ENCODE measurements at regions not wholly inside any gene's neighbourhood (a gene's known extent, or its start where the extent isn't known, plus 50 kb on each side); places are given as distances from the start of the nearest gene placed in this dataset.
A peak's percentile ranks its signal among the peaks of the same experiment; 100 is the strongest.

- DNase-seq (ENCODE audit: low spot score in 2 of 2) = no peak
- Histone ChIP-seq H3K4me3 (no peak overlapping the region), H3K4me1 (peaks cover 0 to 6% (median 0%) of the 10 kb centered on the region in 4 donors), H3K9me3 (peaks cover 0 to 5% (median 0%) of the 10 kb centered on the region in 4 donors), H3K27ac (no peak overlapping the region), H3K36me3 (no peaks in the 10 kb centered on the region), H3K27me3 (no peaks in the 10 kb centered on the region)
- WGBS, 2 donors = 33 to 58% methylated on average over 2 of the region's 2 CpGs
- no peak for TF ChIP-seq EP300 (IDR thresholded peaks at IDR 0.05)
- TF ChIP-seq CTCF (IDR thresholded peaks at IDR 0.05) = no peak
- no peak for TF ChIP-seq POLR2A (IDR thresholded peaks at IDR 0.05)
Observed at GRCh38 chr4:151553874-151554273, 144.9 kb downstream of the FHIP1A start.

GRCh38 chr4:151555151-151555945 lies 146.4 kb downstream of the FHIP1A start:
- 22 to 30% methylated on average over 1 of the region's 1 CpG for WGBS, 2 donors
- Histone ChIP-seq H3K4me1 (peaks cover 0 to 6% (median 0%) of the 10 kb centered on the region in 4 donors), H3K36me3 (no peaks in the 10 kb centered on the region), H3K9me3 (no peaks in the 10 kb centered on the region), H3K4me3 (no peak overlapping the region), H3K27ac (peak overlapping the region in 2 of 4 donors; percentile 2 to 13), H3K27me3 (no peaks in the 10 kb centered on the region)
- DNase-seq (ENCODE audit: low spot score in 2 of 2) = no peak
- no peak for TF ChIP-seq EP300 (IDR thresholded peaks at IDR 0.05)
- TF ChIP-seq POLR2A (IDR thresholded peaks at IDR 0.05) = no peak
- TF ChIP-seq CTCF (IDR thresholded peaks at IDR 0.05) = no peak

- DNase-seq (ENCODE audit: low spot score in 2 of 2) = no peak
- H3K4me3 ChIP-seq = no peak overlapping the region
- TF ChIP-seq POLR2A (IDR thresholded peaks at IDR 0.05) = no peak
- no peak for TF ChIP-seq CTCF (IDR thresholded peaks at IDR 0.05)
- no peak for TF ChIP-seq EP300 (IDR thresholded peaks at IDR 0.05)
- 91 to 96% methylated on average over 3 of the region's 3 CpGs for WGBS, 2 donors
- peaks cover 0 to 6% (median 0%) of the 10 kb centered on the region in 4 donors for H3K4me1 ChIP-seq
- no peak overlapping the region for H3K27ac ChIP-seq
- H3K9me3 ChIP-seq = no peaks in the 10 kb centered on the region
- H3K36me3 ChIP-seq = no peaks in the 10 kb centered on the region
- no peaks in the 10 kb centered on the region for H3K27me3 ChIP-seq
Observed at GRCh38 chr4:151558496-151559113, 149.6 kb downstream of the FHIP1A start.

GRCh38 chr4:151559595-151559994 lies 150.6 kb downstream of the FHIP1A start:
- TF ChIP-seq POLR2A (IDR thresholded peaks at IDR 0.05) = no peak
- TF ChIP-seq EP300 (IDR thresholded peaks at IDR 0.05) = no peak
- TF ChIP-seq CTCF (IDR thresholded peaks at IDR 0.05) = no peak
- no peak overlapping the region for H3K4me3 ChIP-seq
- no peak for DNase-seq (ENCODE audit: low spot score in 2 of 2)
- no peaks in the 10 kb centered on the region for H3K9me3 ChIP-seq
- no peaks in the 10 kb centered on the region for H3K36me3 ChIP-seq
- H3K27me3 ChIP-seq = no peaks in the 10 kb centered on the region
- H3K27ac ChIP-seq = no peak overlapping the region
- 81 to 85% methylated on average over 2 of the region's 2 CpGs for WGBS, 2 donors
- peaks cover 0 to 4% (median 0%) of the 10 kb centered on the region in 4 donors for H3K4me1 ChIP-seq

GRCh38 chr4:151561551-151562256 lies 152.7 kb downstream of the FHIP1A start:
- Histone ChIP-seq H3K36me3 (no peaks in the 10 kb centered on the region), H3K4me3 (no peak overlapping the region), H3K27me3 (no peaks in the 10 kb centered on the region), H3K4me1 (no peaks in the 10 kb centered on the region), H3K9me3 (no peaks in the 10 kb centered on the region), H3K27ac (no peak overlapping the region)
- 18% methylated on average over 1 of the region's 1 CpG for WGBS, 2 donors
- no peak for DNase-seq (ENCODE audit: low spot score in 2 of 2)
- no peak for TF ChIP-seq POLR2A (IDR thresholded peaks at IDR 0.05)
- no peak for TF ChIP-seq EP300 (IDR thresholded peaks at IDR 0.05)
- TF ChIP-seq CTCF (IDR thresholded peaks at IDR 0.05) = no peak
